ENCODE measurements at regions not wholly inside any gene's neighbourhood (a gene's known extent, or its start where the extent isn't known, plus 50 kb on each side); places are given as distances from the start of the nearest gene placed in this dataset.
"Not testable (repeated sequence)": the region's sequence is repeated elsewhere in the genome, so short reads cannot be mapped to it uniquely, and the experiment has no call there.

DNA sequence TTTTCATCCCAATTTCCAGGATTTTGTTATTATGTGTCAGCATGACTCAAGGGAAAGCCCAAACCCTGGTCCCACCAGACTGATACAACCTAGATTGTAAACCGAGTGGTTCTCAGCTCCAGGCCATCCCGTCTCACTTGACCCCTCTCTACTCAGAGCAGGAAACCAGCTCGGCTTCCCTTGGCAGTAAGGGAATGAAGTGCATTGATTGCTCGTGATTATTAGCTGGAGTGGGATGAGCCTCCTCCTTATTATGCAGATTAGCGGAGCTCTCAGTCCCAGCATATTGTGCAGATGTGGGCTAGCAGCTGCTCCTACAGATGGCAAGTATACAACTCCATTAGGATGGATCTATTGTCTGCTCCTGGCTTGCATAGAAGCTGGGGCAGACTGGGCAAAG, 167.6 kb downstream of the LNPK start:
- in situ Hi-C loops (cut with HindIII; ENCODE audit: low sequenced_read_pairs): no loop called here

DNA sequence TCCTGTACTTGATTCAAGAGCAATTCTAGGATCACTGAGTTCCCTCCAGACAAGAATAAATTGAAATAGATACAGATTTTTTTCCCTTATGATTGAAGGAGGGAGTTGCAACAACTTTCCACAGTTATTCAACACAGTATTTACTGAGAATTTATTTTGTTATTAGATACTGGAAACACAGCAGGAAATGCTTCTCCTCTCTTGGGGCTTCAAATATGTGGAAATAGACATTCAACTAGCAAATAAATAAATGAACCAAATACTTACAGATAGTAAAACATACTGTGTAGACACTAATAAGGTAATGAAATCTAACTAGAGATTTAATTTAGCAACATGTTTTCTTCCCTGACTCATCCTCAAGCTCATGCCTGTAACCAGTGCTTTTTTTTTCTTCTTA, 169.2 kb downstream of the LNPK start:
- in situ Hi-C loops (cut with HindIII; ENCODE audit: low sequenced_read_pairs): no loop called here

DNA sequence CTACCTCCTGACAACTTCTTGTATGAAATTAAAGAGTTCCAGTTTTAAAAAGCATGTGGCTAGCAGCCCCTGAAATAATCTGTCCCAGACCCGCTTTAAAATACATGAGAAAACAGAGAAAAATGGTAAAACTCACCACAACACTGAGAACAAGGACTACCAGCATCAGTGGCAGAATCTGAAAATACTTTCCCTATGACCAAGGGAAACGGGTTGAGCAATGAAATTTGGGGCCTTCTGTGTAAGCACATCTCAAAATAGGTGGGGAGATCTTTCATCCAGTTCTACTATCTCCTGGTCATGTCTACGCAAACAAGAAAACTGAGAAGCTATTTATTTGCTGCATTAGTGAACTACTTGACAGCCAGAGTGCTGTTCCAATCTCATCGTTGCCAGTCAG, 172.3 kb downstream of the LNPK start:
- in situ Hi-C loops (cut with HindIII; ENCODE audit: low sequenced_read_pairs): no loop called here

DNA sequence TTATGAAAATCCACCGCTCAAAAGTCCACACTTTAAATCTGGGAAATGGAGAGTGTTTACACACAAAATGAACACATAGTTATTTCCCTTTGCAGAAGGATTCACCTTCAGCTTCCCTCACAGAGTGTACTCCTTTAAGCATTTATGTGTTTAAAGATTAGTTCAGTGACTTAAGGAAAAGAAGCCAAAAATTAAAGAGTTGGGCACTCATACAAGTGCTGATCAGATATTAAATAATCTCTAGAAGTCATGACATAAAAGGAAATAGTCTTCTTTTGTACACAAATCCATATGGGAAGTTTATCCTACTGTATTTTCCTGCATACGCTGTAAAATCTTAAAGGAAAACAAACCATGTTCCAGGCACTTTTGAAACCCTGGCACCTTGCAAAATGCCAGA, 174.2 kb downstream of the LNPK start:
- in situ Hi-C loops (cut with HindIII; ENCODE audit: low sequenced_read_pairs): no loop called here

DNA sequence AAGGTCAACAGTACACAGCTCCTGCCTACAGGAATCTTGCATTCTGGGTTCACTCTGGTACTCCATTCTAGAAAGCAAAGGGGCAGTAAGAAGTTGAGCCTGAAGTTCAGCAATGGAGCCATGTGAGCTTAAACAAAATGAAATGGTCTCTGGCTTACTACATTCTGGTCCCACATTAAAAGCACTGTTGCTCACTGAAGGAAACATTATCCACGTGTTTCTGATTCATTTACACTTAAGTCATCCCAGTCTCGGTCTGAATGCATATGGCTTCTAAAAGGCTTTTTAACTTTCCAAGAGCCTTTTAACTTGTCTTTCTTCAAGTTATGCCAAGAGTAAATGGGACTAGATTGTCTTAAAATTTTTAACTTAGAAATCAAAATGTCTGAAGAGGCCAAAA, 177.8 kb downstream of the LNPK start:
- in situ Hi-C loops (cut with HindIII; ENCODE audit: low sequenced_read_pairs): no loop called here

DNA sequence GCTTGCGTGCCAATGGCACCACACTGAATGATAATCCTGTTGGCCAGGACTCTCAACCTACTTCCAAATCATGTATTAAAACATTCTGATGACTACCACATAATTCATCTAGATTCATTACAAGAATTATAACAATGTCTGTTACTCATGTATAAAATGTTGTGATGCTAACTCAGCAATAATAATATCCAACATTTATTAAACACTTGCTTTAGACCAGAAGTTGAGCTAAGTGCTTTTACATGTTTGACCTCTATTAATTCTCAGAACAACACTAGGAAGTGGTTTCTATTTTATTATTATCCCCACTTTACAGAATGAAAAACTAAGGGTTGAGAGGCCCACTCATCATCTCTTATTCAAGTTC, 178.4 kb downstream of the LNPK start:
- in situ Hi-C loops (cut with HindIII; ENCODE audit: low sequenced_read_pairs): no loop called here

DNA sequence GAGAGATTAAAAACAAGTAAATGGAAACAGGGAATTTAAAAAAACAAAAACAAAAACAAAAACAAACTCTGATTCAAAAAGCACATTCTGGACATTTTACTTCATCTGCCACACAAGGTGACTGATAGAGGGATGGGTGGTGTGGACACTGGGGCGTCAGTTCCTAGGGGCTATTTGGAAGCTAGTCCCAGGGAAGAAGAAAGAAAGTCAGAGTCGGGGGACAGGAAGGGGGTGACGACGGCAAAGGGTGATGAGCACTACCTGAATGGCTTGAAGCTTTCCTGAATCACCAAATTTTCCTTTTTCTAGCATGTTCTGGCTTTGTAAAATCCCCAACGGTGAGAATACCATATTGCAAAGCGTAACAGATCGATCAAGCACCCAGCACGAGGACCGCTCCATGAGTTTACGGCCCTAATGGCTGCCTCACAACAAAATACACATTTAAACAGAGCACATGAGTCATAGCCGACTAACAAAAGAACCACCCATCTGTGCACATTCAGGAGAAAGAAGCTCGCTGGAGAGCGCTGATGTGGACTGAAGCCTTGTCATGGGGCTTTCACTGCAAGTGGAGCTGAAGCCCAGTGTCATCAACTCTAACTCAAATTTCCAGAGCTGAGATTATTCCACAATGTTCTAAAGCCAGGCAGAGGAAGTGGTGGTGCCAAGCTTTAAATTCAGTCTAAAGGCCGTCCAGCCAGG, 178.9 kb downstream of the LNPK start:
- in situ Hi-C loops (cut with HindIII; ENCODE audit: low sequenced_read_pairs): no loop called here

DNA sequence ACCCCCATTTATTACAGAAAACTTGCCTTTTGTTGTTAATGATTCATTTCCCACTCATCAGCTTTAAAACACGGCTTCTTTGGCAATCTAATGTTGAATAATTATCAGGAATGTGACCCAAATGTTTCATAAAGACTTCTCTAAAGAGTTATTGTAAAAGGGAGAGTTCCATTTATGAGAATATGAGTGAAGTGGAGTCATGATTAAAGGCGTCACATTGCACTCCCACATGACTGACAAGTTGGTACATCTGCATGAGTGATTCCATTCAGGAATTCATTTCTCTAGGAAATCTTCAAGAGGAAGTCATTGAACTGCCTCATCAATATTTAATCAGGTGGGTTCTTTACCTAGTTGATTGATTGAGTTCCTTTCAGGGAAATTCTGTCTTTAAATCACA, 184.8 kb downstream of the LNPK start:
- in situ Hi-C loops (cut with HindIII; ENCODE audit: low sequenced_read_pairs): no loop called here

DNA sequence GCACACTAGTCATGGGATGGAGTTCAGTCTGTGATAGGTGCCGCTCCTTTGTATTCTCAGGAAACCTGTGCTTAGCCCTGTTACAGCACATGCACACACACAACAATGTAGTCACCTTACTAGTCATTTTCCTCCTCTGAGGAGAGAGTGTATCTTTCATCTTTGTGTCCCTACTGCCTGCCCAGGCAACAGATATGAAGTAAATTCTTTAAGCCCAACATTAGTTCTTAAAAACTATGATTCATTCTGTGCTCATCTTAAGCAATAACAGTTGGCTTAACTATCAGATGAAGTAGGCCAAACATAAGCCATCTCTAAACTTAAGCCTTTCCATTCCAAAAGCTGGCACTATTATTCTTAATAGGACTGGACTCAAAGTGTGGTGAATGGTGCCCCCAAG, 186.5 kb downstream of the LNPK start:
- in situ Hi-C loops (cut with HindIII; ENCODE audit: low sequenced_read_pairs): no loop called here

DNA sequence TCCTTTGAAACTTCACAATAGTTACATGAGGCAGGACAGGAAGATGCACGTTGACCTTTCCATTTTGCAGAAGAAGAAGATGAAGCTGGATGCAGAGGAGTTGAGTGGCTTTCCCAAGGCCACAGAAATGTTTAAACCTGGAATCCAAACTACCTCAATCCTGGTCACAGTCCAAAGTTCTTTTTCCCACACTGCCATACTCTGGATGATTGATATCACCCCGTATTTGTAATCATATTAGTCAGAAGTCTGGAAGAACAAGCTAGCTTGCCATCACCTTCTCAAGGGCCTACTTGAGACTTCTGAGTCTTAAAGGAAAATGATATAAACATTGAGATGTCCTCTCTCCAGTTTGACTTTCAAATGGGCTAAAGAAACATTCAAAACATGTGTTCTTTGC, 190.1 kb downstream of the LNPK start:
- in situ Hi-C loops (cut with HindIII; ENCODE audit: low sequenced_read_pairs): no loop called here

DNA sequence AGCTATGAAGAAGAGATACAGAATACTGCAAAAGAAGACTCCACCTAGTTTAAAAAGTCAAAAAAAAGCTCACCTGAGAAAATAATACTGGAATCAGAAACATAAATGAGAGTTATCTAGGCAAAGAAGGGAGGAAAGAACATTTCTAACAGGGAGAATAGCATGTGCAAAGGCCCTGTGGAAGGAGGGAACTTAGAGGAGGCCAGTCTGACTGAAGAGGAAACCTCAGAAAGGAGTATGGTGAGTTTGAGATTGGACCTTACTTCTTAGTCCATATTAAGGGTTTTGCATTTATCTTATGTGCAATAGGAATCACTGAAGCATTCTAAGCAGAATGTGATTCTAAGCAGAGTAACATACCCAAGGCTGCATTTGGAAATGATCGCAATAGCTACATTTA, 193.2 kb downstream of the LNPK start:
- in situ Hi-C loops (cut with HindIII; ENCODE audit: low sequenced_read_pairs): no loop called here

DNA sequence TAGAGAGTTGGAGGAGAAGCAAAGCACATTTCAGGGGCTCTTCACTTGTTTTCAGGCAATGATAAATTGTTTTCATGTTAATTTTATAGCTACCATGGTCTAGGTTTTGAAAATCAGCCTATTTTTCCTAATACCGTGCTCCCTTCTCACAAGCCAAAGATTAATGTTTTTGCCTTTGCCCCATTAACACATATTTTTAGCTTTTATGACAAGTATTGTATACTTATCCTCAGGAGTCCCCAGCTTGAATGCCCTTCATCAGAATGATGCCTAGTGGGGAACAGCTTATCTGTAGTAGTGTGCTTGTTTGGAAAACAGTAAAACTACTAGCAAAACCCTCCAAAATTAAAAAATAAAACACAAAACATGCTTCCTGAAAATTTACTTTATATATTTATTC, 194.0 kb downstream of the LNPK start:
- in situ Hi-C loops (cut with HindIII; ENCODE audit: low sequenced_read_pairs): no loop called here

DNA sequence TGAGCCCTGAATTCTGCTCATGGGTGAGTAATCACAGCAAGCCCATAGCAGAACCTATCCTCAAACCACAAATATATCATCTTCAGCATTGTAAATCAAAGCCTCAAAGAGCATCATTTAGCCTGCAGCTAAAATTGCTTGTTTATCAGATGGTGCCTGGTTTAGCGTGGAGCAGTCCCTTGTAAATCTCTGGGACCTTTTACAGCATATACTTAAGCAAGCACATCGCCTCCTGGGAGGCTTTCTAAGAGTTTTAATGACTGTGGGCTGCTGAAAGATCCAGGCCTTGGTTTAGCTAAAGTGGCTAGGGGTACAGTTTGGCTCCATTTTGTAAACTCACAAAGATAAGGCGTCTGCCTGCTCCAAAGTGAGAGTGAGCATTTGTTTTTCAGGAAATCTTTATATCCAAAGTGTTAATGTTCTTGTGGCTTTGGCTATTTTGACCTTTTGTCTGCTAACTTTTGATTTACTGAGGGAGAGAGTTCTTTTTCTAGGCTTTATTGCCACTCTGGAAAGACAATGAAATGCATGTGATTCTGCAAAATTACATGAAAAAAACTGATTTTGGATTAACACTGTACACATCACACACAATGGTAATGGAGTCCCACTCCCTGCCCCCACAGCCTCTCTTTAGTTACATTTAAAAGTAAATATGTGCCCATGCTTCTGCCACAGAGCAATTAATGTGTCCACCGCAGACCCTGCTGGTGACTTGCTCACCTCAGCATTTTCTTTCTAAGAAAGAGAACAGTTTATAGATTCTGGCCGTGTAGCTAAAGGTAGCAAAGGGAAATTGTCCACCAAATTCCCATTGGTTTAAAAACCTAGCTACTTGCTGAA, 194.8 kb downstream of the LNPK start:
- in situ Hi-C loops (cut with HindIII; ENCODE audit: low sequenced_read_pairs): no loop called here

DNA sequence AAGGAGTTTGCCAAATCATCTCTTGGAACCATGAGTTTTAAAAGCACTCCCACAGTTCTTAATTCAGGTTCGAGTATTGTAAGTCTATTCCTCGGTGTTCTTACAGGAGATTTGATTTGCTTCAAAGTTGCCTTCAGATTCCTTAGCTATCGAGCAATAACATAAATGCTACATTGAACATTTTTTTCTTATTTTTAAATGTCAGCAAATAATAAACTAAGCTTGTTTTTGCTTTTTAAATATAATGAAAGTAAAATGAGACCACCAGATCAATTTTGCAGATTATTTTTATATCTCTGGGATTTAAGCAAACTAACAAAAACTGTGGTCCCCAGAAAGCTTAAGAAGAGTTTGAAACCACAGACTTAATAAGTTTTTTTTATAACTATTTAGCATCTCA, 195.5 kb downstream of the LNPK start:
- in situ Hi-C loops (cut with HindIII; ENCODE audit: low sequenced_read_pairs): no loop called here

DNA sequence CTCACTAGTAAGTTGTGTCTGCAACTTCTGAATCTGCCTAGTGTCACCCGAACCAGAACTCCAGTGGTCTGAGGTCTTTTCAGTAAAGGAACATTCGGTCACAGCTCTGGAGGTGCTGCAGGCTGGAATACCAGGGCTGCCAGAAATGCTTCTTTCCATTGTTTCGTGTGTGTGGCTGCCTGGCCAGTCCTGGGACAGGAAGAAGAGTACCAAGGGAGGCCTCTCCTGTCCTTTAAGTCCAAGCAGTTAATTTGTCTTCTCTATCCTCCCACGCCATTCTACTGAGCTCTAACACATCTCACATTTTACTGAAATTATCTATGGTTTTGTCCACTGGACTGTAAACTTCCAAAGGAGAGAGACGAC, 196.0 kb downstream of the LNPK start:
- in situ Hi-C loops (cut with HindIII; ENCODE audit: low sequenced_read_pairs): no loop called here

DNA sequence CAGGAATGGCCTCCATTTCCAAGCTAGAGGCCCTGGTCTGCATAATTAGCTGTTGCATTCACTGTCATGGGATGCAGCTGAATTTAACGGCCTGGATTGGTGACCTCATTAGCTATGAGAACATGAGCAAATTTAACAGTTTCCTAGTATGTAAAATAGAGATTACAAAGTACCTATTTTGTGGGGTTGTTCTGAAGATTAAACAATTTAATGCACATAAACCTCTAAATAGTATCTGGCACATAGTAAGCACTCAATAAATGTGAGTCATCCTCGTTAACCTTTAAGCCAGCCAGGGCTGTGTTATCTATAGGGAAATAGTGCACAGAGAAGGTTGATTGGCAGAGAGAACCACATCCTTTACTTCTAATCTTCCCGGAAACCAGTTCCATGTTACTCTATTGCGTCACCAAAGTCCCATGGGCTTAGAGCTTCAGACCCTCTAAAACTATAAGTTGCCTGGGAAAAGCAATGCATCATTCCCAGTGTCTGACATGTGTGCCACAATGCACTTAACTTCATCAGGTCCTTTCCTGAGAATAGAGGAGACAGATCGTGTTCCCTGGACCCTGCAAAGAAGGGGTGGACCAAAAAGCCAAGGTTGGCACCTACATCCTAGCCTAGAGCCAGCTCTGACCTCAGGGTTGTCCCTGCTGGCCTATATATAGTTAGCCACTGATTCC, 196.5 kb downstream of the LNPK start:
- in situ Hi-C loops (cut with HindIII; ENCODE audit: low sequenced_read_pairs): no loop called here

DNA sequence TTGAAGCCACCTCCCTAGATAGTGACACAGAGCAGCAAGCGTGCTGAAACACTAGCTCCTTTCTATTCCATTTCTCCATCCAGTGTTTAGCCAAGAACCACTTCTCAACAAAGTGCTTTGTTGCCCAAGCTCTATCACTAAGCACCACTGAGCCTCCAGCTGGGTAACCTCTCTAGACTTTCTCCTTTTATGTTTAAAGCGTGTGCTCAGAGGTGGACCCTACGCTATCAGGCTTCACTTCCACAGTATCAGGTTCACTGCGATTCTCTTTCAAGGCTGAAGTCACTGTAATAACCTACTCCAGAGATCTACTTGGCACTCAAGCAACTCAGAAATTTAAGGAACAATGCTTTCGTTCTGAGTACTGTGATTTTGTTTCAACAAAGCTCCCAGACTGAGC, 197.9 kb downstream of the LNPK start:
- in situ Hi-C loops (cut with HindIII; ENCODE audit: low sequenced_read_pairs): loop anchor here (5.0 kb wide), 2 partner anchors 68 to 72 kb away; no protein-coding TSS in a partner anchor

DNA sequence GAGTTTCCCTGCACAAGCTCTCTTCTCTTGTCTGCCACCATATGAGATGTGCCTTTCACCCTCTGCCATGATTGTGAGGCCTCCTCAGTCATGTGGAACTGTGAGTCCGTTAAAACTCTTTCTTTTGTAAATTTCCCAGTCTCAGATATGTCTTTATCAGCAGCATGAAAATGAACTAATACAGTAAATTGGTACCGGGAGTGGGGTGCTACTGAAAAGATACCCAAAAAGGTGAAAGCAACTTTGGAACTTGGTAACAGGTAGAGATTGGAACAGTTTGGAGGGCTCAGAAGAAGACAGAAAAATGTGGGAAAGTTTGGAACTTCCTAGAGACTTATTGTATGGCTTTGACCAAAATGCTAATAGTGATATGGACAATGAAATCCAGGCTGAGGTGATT, 205.6 kb downstream of the LNPK start:
- in situ Hi-C loops (cut with HindIII; ENCODE audit: low sequenced_read_pairs): not testable (repeated sequence)

DNA sequence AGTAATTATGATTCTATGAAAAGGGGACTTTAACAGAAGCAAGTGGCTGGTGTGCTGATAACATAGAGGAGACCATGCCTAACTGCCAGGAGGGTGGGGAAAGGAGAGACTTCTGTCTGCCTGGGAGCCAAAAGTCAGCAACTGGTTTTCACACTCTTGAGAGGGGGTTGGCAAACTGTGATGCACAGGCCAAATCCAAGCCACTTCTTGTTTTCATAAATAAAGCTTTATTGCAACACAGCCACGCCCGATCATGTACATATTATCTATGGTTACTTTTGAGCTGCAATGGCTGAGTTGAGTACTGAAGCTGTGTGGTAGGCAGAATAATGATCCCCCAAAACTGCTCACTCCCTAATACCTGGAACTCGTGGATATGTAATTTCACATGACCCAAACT, 208.4 kb downstream of the LNPK start:
- in situ Hi-C loops (cut with HindIII; ENCODE audit: low sequenced_read_pairs): no loop called here

DNA sequence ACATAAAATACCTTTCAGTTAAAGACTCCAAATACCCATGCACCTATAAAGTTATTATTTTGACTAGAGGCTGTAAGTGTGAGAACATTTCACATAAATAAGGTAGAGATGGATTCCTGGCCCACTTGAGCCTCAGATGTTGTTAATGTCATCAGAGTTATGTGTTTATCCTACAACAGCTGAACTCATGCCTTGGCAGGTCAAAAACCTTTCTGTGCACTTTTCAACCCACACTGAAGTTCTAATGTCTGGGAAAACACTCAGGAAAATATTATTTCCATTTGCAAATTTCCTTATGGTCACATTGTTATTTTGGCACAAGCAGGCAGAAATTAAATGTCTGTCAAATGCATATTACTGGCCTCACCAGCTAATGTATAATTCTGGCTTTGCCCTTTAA, 209.2 kb downstream of the LNPK start:
- in situ Hi-C loops (cut with HindIII; ENCODE audit: low sequenced_read_pairs): no loop called here

DNA sequence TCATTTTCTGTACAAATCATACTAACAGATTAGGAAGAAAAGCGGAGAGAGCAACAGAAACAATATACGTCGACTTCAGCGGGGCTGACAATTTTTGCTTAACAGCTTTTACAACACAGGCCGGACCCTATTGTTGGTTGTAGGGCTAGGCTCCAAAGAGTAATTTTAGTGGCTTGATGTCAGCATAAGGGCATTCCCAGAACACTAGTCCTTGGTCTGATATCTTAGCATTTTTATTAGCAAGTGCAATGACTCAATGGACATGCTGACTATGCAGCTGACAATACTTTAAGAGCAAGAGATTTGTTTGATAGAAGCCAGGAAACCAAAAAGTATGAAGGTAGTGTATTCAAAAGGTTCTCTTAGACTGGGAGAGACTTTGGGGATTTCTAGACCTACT, 209.9 kb downstream of the LNPK start:
- in situ Hi-C loops (cut with HindIII; ENCODE audit: low sequenced_read_pairs): no loop called here

DNA sequence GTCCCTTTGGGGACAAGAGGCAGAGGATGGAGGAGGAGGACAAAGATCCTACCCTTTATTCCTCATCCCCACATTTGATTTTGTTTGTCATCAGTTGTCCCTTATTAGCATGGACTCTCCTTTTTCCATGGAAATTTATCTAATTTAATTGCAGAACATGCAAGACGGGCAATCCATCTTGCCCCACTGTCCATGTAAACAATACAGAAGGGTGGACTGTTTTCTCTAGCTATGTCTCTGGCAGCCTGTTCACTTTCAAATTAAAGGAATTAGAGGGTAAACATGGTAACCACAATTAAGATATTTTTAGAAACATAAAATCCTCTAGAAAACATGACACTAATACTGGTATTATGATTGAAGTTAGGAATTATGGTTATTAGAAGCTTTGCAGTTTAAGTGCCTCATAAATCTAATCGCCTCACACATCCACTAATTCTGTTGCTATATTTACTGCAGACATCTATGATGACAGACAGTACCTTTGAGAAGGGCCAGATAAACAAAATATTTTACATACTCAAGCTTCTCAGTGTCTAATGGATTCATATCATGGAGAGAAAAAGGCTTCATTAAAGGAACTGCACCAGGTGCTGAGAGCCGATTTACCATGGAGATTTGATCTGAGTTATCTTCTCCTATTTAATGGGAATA, 215.5 kb downstream of the LNPK start:
- in situ Hi-C loops (cut with HindIII; ENCODE audit: low sequenced_read_pairs): no loop called here

Measured in endothelial cell of hepatic sinusoid (primary cell).